Limb (tissue), 2 donors: ENCODE measurements at regions not wholly inside any gene's neighbourhood (a gene's known extent, or its start where the extent isn't known, plus 50 kb on each side); places are given as distances from the start of the nearest gene placed in this dataset.
"Not testable (repeated sequence)": the region's sequence is repeated elsewhere in the genome, so short reads cannot be mapped to it uniquely, and the experiment has no call there.

ENCODE experiments used
- DNase-seq, 2 donors: peaks; one replicate each; pipeline ENCODE4 v3.0.0-alpha.2; 2016; ENCODE audit errors: extremely low spot score in 2 of 2

DNA sequence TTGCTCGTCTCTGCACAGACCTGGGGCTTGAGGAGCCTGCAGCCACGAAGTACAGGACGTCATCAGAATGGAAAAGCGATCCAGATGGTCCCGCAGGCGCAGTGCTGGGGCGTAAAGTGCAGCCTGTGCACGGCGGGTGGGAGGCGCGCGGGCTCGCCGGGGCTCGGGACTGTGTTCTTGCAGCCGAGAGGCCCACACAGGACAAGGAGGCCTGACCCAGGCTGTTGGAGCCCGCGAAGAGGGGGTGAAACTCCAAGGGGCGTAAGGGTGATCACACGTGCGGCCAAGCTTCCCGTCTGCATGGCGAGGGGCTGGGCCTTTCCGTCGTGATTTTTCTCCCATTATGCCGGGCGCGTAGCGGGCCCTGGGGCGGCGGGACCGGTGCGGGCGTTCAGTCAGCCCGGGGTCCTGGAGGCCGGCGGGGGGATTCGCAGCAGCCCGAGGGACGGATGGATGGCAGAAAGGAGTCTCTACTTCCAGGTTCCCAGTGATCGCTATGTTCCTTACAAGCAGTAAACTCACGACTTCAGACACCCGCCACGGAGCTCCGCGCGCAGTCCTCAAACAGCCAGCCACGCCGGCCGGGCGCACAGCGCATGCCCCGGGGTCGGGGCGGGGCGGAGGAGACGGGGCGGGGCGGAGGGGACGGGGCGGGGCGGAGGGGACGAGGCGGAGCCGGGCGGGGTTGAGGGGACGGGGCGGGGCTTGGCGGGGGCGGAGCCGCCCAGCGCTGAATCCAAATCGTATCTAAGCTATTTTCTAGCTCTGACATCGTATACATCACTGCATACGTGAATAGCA lies 141.0 kb upstream of the KCNJ18 start:
- DNase-seq, result peak; percentile 82 to 93

DNA sequence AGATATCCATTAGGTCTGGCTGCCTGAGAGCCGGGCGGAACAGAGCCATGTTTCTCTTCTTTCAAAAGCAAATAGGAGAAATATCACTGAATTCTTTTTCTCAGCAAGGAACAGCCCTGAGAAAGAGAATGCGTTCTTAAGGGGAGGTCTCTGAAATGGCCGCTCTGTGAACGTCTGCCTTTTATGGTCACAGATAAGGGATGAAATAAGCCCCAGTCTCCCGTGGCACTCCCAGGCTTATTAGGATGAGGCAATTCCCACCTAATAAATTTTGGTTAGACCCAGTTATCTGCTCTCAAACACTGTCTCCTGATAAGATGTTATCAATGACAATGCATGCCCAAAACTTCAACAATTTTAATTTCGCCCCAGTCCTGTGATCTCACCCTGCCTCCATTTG lies 133.4 kb upstream of the KCNJ18 start:
- not testable (repeated sequence) for DNase-seq

DNA sequence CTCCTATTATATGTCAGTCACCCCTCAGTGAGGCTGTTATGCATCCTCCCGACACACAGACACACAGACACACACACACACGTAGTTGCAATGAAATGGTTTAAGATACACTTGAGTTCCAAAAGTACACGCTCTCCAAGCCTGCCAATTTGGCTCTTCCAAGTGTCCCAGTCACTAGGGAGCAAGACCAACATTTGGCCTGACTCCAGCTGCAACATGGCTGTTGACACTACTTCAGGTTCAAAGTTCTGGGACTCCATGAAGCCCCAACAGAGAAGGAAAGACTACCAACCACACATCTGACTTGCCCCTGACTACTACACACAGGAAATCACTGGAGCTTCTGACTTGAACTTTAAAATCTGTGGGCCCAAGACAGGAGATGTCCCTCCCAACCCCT lies 128.1 kb upstream of the KCNJ18 start:
- DNase-seq, result no peak

- DNase-seq, result not testable (repeated sequence)
Measured at GRCh38 chr17:21564757-21565156, 127.6 kb upstream of the KCNJ18 start.

GRCh38 chr17:21570427-21570826 lies 121.9 kb upstream of the KCNJ18 start:
- DNase-seq, result not testable (repeated sequence)

DNA sequence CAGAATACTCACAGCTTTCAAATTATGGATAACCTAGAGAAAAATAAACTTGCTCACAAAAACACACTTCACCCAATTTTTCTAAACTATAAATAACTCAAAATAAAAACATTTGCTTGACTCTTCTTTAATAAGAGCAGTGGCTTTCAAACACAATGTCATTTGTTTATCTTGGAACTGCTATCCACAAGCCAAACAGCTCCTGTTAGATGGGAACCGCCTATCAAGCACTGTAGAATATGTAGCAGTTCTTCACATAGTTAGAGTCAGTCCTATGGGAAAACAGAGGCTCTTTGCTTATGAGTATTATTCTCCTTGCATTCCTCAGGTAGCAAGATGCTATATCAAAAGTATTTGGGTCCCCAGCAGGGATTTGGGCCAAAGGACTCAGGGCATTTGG lies 120.2 kb upstream of the KCNJ18 start:
- not testable (repeated sequence) for DNase-seq

DNA sequence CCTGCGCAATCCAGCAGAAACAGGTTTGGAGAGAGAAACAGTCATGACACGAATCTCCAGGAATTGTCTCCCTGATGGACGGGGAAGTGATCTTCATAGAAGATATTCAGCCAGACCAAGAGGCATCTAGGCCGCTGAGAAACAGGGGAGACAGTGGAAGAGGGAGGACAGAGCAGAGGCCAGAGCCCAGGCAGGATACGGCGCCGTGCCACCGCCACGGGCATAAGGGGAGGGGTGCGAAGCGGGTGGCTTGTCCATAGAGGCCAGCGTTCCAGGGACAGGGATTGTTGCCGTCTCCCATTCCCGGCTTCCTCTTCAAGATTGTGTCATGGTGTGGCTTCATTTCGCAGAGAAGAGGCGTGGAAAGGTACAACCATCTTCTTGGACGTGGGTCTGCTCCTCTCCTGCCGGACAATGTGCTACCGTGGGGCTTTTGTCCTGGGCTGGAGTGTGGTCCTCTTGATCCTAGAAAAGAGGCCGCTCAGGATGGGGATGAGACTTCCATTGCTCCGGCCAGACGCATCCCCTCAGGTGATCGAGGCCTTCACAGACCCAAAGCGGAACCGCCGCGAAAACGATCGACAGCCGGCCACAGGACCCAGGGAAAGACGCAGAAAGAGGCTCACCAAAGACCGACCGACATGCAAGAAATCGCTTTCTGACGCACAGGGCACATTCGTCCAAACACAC lies 118.9 kb upstream of the KCNJ18 start:
- not testable (repeated sequence) for DNase-seq

- DNase-seq, result peak; percentile 75 to 76
Measured at GRCh38 chr17:21573961-21574610, 118.2 kb upstream of the KCNJ18 start.

- not testable (repeated sequence) for DNase-seq
Measured at GRCh38 chr17:21574611-21575255, 117.6 kb upstream of the KCNJ18 start.

DNA sequence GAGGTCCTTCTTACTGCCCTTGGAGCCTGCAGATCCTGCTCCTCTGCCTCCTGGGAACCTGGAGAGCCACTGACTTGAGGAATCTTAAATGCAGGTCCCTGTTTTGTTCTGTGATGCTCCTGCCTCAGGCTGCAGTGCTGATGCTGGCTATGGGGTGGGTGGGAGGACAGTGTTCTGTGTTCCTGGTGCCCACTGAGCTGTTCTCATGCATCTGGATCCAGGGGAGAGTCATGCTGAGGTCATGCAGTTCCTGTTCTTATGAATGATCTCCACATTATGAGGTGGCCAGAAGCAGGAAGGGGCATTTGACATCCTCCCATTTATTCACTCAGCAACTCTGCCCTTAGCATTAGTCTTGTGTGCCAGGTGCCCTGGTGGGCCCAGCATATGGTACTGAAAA lies 113.5 kb upstream of the KCNJ18 start:
- not testable (repeated sequence) for DNase-seq

DNA sequence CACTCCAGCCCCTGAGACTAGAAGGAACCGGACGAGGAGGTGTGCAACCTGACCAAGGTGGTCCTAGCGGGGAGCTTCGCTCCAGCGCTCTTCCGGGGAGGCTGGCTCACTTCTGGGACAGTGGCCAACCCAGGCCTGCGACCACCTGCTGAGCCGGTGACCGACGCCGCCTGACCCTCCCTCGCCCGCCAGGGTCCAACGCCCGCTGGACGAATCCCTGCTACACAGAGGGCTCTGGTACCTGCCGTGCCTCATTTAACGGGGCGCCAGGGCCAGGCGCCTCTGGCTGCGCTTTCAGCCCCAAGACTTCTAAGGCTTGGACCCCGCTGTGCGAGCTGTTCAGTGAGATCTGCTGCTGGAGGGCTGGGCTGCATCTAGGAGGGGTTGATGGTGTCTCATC lies 99.5 kb upstream of the KCNJ18 start:
- no peak for DNase-seq

GRCh38 chr17:21593452-21594105 lies 98.7 kb upstream of the KCNJ18 start:
- not testable (repeated sequence) for DNase-seq

DNA sequence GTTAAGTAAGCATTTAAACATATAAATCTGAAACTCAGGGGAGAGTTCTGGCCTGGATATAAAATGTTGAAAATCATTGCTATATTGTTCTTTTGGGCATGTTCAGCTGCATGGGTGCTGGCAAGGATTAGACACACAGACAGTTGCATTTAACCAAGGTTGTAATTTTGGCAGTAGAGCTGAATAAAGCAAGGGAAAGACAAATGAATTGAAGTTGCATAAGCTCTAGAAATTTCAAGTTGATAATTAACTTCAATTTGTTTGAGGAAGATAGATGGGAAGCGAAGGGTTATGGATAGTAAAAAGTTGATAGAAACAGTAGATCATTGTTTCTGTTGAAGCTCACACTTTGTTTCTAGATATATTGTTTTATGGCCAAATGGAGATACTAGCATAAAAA lies 97.2 kb upstream of the KCNJ18 start:
- no peak for DNase-seq

DNA sequence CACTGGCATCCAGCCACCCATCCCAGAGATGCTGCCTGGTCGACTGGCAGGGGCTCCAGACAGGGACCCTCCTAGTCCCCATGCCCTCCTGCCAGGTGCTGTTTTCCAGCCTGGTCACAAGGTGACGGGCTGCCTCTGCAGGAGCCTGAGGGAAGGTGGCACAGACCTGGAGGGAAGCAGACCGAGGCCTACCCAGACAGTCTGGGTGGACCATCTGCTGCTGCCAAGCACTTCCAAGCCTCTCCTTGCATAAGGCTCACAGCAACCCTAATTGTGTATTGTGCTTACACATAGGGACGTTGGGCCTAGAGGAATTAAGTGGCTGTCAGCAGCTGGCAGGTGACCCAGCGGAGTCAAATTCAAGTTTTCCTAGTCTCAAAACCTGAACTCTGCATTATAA lies 90.1 kb upstream of the KCNJ18 start:
- no peak for DNase-seq

DNA sequence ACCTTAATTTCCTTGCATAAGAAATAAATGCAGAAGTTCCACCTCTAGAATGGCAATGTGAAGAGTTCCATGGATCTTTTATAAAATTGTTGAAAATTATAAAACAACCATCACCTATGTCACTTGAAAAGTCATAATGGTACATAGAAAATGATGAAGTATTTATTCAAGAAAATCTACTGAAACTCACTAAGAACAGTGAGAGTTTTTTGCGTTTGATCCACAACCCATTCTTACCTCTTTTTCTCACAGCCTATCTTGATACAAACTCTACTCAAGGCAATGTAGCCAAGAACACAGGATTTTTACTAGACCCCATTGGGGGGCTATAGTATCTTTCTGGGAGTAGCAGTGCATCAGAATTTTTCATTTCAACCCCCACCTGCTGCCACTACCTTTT lies 89.0 kb upstream of the KCNJ18 start:
- DNase-seq, result not testable (repeated sequence)

DNA sequence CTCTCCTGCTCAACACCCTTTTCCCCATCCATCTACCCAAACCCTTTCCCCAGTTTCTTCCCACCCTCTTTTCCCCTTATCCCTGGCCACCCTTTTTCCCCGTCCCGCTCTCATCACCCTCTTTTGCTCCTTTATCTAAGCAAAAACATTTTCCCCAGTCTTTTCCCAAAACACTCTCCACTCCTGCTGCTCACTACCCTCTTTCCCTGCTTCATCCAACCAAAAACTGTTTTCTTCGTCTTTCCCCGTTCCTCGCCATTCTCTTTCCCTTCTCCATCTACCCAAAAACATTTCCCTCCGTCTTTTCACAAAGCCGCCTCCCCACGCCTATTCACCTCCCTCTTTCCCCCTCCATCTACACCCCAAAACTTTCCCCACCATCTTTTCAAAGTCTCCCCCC lies 80.9 kb upstream of the KCNJ18 start:
- DNase-seq, result not testable (repeated sequence)

- DNase-seq, result not testable (repeated sequence)
Measured at GRCh38 chr17:21612123-21613070, 79.9 kb upstream of the KCNJ18 start.

- no peak for DNase-seq
Measured at GRCh38 chr17:21613071-21613429, 79.3 kb upstream of the KCNJ18 start.

DNA sequence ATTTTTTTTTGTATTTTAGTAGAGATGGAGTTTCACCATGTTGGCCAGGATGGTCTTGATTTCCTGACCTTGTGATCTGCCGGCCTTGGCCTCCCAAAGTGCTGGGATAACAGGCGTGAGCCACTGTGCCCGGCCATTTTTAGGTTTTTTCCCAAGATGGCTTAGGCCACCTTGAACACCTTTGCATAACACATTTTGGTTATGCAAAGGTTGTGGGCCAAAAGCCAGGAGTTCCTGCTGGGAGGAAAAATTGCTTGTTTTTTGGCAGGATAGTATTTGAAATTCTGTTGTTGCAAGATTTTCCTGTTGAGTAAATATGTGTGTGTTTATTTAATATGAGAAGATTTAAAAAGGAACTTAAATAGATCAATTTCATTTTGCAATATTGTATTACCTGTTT lies 65.3 kb upstream of the KCNJ18 start:
- DNase-seq, result not testable (repeated sequence)
